H9 (cell line): ENCODE measurements at regions not wholly inside any gene's neighbourhood (a gene's known extent, or its start where the extent isn't known, plus 50 kb on each side); places are given as distances from the start of the nearest gene placed in this dataset.

Experiments
- DNase-seq: peaks from one replicate; pipeline ENCODE4 v3.0.0-alpha.2; 2017
- H2AFZ ChIP-seq: one replicate; pipeline ENCODE4 v1.6.1; 2013; ENCODE audit warnings: mild to moderate bottlenecking, low read length, control low read depth, moderate library complexity
- H2AK5ac ChIP-seq: 2 replicates; pipeline ENCODE4 v1.6.1; 2013; ENCODE audit warnings: low read length, control low read depth, mixed read lengths; ENCODE audit not compliant: insufficient read length
- H2BK120ac ChIP-seq: one replicate; pipeline ENCODE4 v1.6.1; 2013; ENCODE audit warnings: low read depth, mild to moderate bottlenecking, low read length, control low read depth, inconsistent platforms; ENCODE audit not compliant: poor library complexity, severe bottlenecking
- H2BK12ac ChIP-seq: 2 replicates; pipeline ENCODE4 v1.6.1; 2013; ENCODE audit warnings: low read length, control low read depth, mixed read lengths, low read depth; ENCODE audit not compliant: insufficient read length
- H2BK15ac ChIP-seq: 2 replicates; pipeline ENCODE4 v1.6.1; 2013; ENCODE audit warnings: low read depth, low read length, control low read depth
- H2BK20ac ChIP-seq: one replicate; pipeline ENCODE4 v1.6.1; 2013; ENCODE audit warnings: low read depth, mild to moderate bottlenecking, low read length, control low read depth, inconsistent platforms; ENCODE audit not compliant: poor library complexity, severe bottlenecking
- H2BK5ac ChIP-seq: 2 replicates; pipeline ENCODE4 v1.6.1; 2013; ENCODE audit warnings: low read length, control low read depth, mixed read lengths; ENCODE audit not compliant: insufficient read length
- H3K14ac ChIP-seq: 2 replicates; pipeline ENCODE4 v1.6.1; 2013; ENCODE audit warnings: low read length, control low read depth; ENCODE audit not compliant: insufficient read depth
- H3K18ac ChIP-seq: 2 replicates; pipeline ENCODE4 v1.6.1; 2013; ENCODE audit warnings: low read depth, mild to moderate bottlenecking, mixed read lengths, low read length, control low read depth; ENCODE audit not compliant: insufficient read length
- H3K23ac ChIP-seq: 2 replicates; pipeline ENCODE4 v1.6.1; 2013; ENCODE audit warnings: low read length, control low read depth, mixed read lengths, low read depth; ENCODE audit not compliant: insufficient read length
- H3K23me2 ChIP-seq: 2 replicates; pipeline ENCODE4 v1.6.1; 2013; ENCODE audit warnings: low read depth, mild to moderate bottlenecking, mixed read lengths, low read length, control low read depth; ENCODE audit not compliant: insufficient read length, poor library complexity, severe bottlenecking
- H3K27ac ChIP-seq: 2 replicates; pipeline ENCODE4 v1.5.1; 2013; ENCODE audit warnings: low read length, control low read depth, mixed read lengths, low read depth; ENCODE audit not compliant: insufficient read length
- H3K27me3 ChIP-seq: 2 replicates; pipeline ENCODE4 v1.6.1; 2013; ENCODE audit warnings: low read length, control low read depth, inconsistent platforms; ENCODE audit not compliant: insufficient read depth
- H3K4ac ChIP-seq: 2 replicates; pipeline ENCODE4 v1.6.1; 2013; ENCODE audit warnings: low read depth, mild to moderate bottlenecking, control low read depth, inconsistent platforms, low read length, moderate library complexity
- H3K4me1 ChIP-seq: 2 replicates; pipeline ENCODE4 v1.6.1; 2013; ENCODE audit warnings: low read length, control low read depth, inconsistent platforms; ENCODE audit not compliant: insufficient read depth
- H3K4me2 ChIP-seq: 2 replicates; pipeline ENCODE4 v1.6.1; 2013; ENCODE audit warnings: low read length, control low read depth, mixed read lengths; ENCODE audit not compliant: insufficient read length, insufficient read depth
- H3K56ac ChIP-seq: 2 replicates; pipeline ENCODE4 v1.6.1; 2013; ENCODE audit warnings: low read depth, mild to moderate bottlenecking, mixed read lengths, low read length, control low read depth; ENCODE audit not compliant: insufficient read length
- H3K79me1 ChIP-seq: 2 replicates; pipeline ENCODE4 v1.6.1; 2013; ENCODE audit warnings: low read depth, mild to moderate bottlenecking, moderate library complexity, low read length, control low read depth, inconsistent platforms; ENCODE audit not compliant: insufficient read depth, poor library complexity, severe bottlenecking
- H3K79me2 ChIP-seq: 2 replicates; pipeline ENCODE4 v1.6.1; 2013; ENCODE audit warnings: low read length, control low read depth, inconsistent platforms; ENCODE audit not compliant: insufficient read depth
- H3K9ac ChIP-seq: 2 replicates; pipeline ENCODE4 v1.6.1; 2013; ENCODE audit warnings: low read length, control low read depth, mixed read lengths; ENCODE audit not compliant: insufficient read length; ENCODE audit errors: extremely low read depth
- H3K9me3 ChIP-seq: one replicate; pipeline ENCODE4 v1.6.1; 2013; ENCODE audit warnings: low read depth, low read length, inconsistent platforms; ENCODE audit not compliant: control insufficient read depth
- H3T11ph ChIP-seq: one replicate; pipeline ENCODE4 v1.6.1; 2013; ENCODE audit warnings: mild to moderate bottlenecking, low read length, control low read depth, inconsistent platforms
- H4K20me1 ChIP-seq: one replicate; pipeline ENCODE4 v1.6.1; 2013; ENCODE audit not compliant: control insufficient read depth, insufficient read length, insufficient read depth
- H4K5ac ChIP-seq: 2 replicates; pipeline ENCODE4 v1.6.1; 2013; ENCODE audit warnings: low read depth, mild to moderate bottlenecking, mixed read lengths, low read length, control low read depth; ENCODE audit not compliant: insufficient read length
- H4K8ac ChIP-seq: replicated peaks from 2 replicates; pipeline ENCODE4 v1.6.1; 2013; ENCODE audit warnings: low read length, control low read depth, mixed read lengths, low read depth; ENCODE audit not compliant: insufficient read length
- H4K91ac ChIP-seq: 2 replicates; pipeline ENCODE4 v1.6.1; 2013; ENCODE audit warnings: low read depth, mild to moderate bottlenecking, moderate library complexity, mixed read lengths, low read length, control low read depth; ENCODE audit not compliant: insufficient read length
- H3K27ac Mint-ChIP-seq, 3 experiments: 2 replicates in 2 of 3; 3 replicates in 1 of 3; pipeline ENCODE4 v1.8.0; 2020 to 2021; ENCODE audit warnings: mixed read lengths in 3 of 3, mild to moderate bottlenecking in 1 of 3, moderate library complexity in 1 of 3
- H3K27me3 Mint-ChIP-seq: 2 replicates; pipeline ENCODE4 v1.8.0; 2021; ENCODE audit warnings: low read depth, mild to moderate bottlenecking, moderate library complexity, mixed read lengths
- H3K36me3 Mint-ChIP-seq, 3 experiments: 2 replicates in 2 of 3; 3 replicates in 1 of 3; pipeline ENCODE4 v1.8.0; 2020 to 2021; ENCODE audit warnings: low read depth in 3 of 3, mixed read lengths in 3 of 3; ENCODE audit not compliant: insufficient read depth in 1 of 3
- H3K4me1 Mint-ChIP-seq, 2 experiments: 2 replicates each; pipeline ENCODE4 v1.8.0; 2020; ENCODE audit warnings: mixed read lengths in 2 of 2
- H3K4me3 Mint-ChIP-seq, 2 experiments: 2 replicates in 1 of 2; 3 replicates in 1 of 2; pipeline ENCODE4 v1.8.0; 2020 to 2021; ENCODE audit warnings: mild to moderate bottlenecking in 2 of 2, mixed read lengths in 2 of 2, moderate library complexity in 1 of 2
- H3K9me3 Mint-ChIP-seq, 2 experiments: 2 replicates in 1 of 2; 3 replicates in 1 of 2; pipeline ENCODE4 v1.8.0; 2020; ENCODE audit warnings: mild to moderate bottlenecking in 2 of 2, mixed read lengths in 2 of 2, moderate library complexity in 1 of 2
- CTCF ChIP-seq: fragments of 200-600 bp; sonication (generic); conservative IDR thresholded peaks from 3 replicates; pipeline ENCODE4 v1.8.0; 2021; ENCODE audit warnings: antibody characterized with exemption, mild to moderate bottlenecking
- WGBS: extraction: QIAGEN DNeasy Blood & Tissue Kit; methylation state at CpG from one replicate; pipeline ENCODE4 v1.1.7; 2013; ENCODE audit warnings: missing lambda C conversion rate, low lambda C conversion rate, mixed read lengths; ENCODE audit not compliant: insufficient read length; ENCODE audit errors: extremely low coverage; 5-methylcytosine and 5-hydroxymethylcytosine counted together

DNA sequence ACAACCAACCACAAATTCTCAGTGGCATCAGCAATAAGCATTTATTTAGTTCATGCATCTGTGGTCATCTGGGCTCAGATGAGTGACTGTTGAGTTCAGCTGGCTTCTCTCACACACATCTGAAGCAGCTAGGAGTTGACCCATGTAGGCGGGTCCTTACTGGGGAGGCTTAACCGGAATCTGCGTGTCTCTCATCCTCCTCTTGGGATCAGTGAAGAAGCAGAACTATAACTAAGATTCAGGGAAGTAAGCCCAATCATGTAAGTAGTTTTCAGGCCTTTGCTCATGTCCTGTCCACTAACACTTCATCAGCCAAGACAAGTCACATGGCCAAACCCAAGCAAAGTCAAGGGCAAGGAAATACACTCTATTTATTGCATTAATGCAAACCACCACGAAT is 236.2 kb downstream of the C11orf87 start:
- Mint-ChIP-seq H3K27ac (no peak overlapping the region), H3K4me3 (no peak overlapping the region), H3K4me1 (no peaks in the 10 kb centered on the region), H3K36me3 (no peaks in the 10 kb centered on the region), H3K27me3 (peaks cover 3% of the 10 kb centered on the region), H3K9me3 (no peaks in the 10 kb centered on the region)
- no peak for TF ChIP-seq CTCF
- Histone ChIP-seq H3K23ac (no peak overlapping the region), H2AFZ (no peak overlapping the region), H2AK5ac (no peak overlapping the region), H3K23me2 (no peaks in the 10 kb centered on the region), H4K20me1 (no peaks in the 10 kb centered on the region), H3K4me2 (no peak overlapping the region), H2BK20ac (no peak overlapping the region), H3K18ac (no peak overlapping the region), H2BK120ac (no peak overlapping the region), H3K79me2 (no peaks in the 10 kb centered on the region), H4K8ac (no peak overlapping the region), H3K56ac (no peak overlapping the region), H2BK15ac (no peak overlapping the region), H3T11ph (no peak overlapping the region), H3K14ac (no peak overlapping the region), H3K9ac (no peak overlapping the region), H3K27me3 (no peaks in the 10 kb centered on the region), H3K9me3 (no peaks in the 10 kb centered on the region), H2BK12ac (no peak overlapping the region), H4K5ac (no peak overlapping the region), H3K4ac (no peak overlapping the region), H2BK5ac (no peak overlapping the region), H3K79me1 (no peaks in the 10 kb centered on the region), H4K91ac (no peak overlapping the region), H3K27ac (no peak overlapping the region), H3K4me1 (no peaks in the 10 kb centered on the region)
- DNase-seq: no peak
- WGBS: no CpG with 5 or more reads among the region's 4 CpGs
